RWPE2 (cell line): ENCODE measurements at regions not wholly inside any gene's neighbourhood (a gene's known extent, or its start where the extent isn't known, plus 50 kb on each side); places are given as distances from the start of the nearest gene placed in this dataset.

Source experiments
- ATAC-seq: fragments of 200-7000 bp; cut with Tn5 transposase; 3 replicates; pipeline ENCODE4 v1.9.1; 2021; ENCODE audit warnings: low read depth
- DNase-seq: peaks from one replicate; pipeline ENCODE4 v3.0.0-alpha.2; 2020; ENCODE audit warnings: low spot score
- H3K27ac ChIP-seq: fragments of 450-650 bp; 2 replicates; pipeline ENCODE4 v1.5.1; 2017; ENCODE audit warnings: mild to moderate bottlenecking; ENCODE audit not compliant: poor library complexity, severe bottlenecking
- H3K27me3 ChIP-seq: fragments of 250-450 bp; sonication (Bioruptor Pico); 2 replicates; pipeline ENCODE4 v1.5.1; 2021; ENCODE audit warnings: mild to moderate bottlenecking, moderate library complexity; ENCODE audit not compliant: insufficient read depth, poor library complexity, severe bottlenecking
- H3K36me3 ChIP-seq: fragments of 250-450 bp; sonication (Bioruptor Pico); 2 replicates; pipeline ENCODE4 v1.5.1; 2020; ENCODE audit warnings: low read depth, mild to moderate bottlenecking, moderate library complexity
- H3K4me1 ChIP-seq: fragments of 250-450 bp; sonication (Bioruptor Pico); 2 replicates; pipeline ENCODE4 v1.5.1; 2021; ENCODE audit warnings: mild to moderate bottlenecking, moderate library complexity; ENCODE audit not compliant: insufficient read depth, poor library complexity, severe bottlenecking
- H3K4me3 ChIP-seq: fragments of 250-450 bp; sonication (Bioruptor Pico); 2 replicates; pipeline ENCODE4 v1.5.1; 2021; ENCODE audit warnings: mild to moderate bottlenecking, moderate library complexity; ENCODE audit not compliant: severe bottlenecking
- H3K9me3 ChIP-seq: fragments of 250-450 bp; sonication (Bioruptor Pico); 2 replicates; pipeline ENCODE4 v1.5.1; 2021; ENCODE audit warnings: mild to moderate bottlenecking, moderate library complexity; ENCODE audit not compliant: severe bottlenecking
- CTCF ChIP-seq: fragments of 450-650 bp; IDR thresholded peaks from one replicate; pipeline ENCODE4 v1.5.1; 2017; ENCODE audit warnings: mild to moderate bottlenecking, moderate library complexity; ENCODE audit not compliant: poor library complexity, severe bottlenecking

GRCh38 chr4:54499308-54500074, 158.3 kb upstream of the KIT start:
- no peak for TF ChIP-seq CTCF
- H3K9me3 ChIP-seq = no peaks in the 10 kb centered on the region
- ATAC-seq (peak; percentile 52), DNase-seq (no peak)
- no peaks in the 10 kb centered on the region for H3K36me3 ChIP-seq
- H3K27me3 ChIP-seq = no peaks in the 10 kb centered on the region
- H3K27ac ChIP-seq = peak overlapping the region; percentile 65
- no peak overlapping the region for H3K4me3 ChIP-seq
- peaks cover 14% of the 10 kb centered on the region for H3K4me1 ChIP-seq

GRCh38 chr4:54505362-54505761, 152.4 kb upstream of the KIT start:
- H3K4me3 ChIP-seq = no peak overlapping the region
- peaks cover 4% of the 10 kb centered on the region for H3K9me3 ChIP-seq
- H3K27ac ChIP-seq = no peak overlapping the region
- H3K4me1 ChIP-seq = no peaks in the 10 kb centered on the region
- H3K27me3 ChIP-seq = no peaks in the 10 kb centered on the region
- no peaks in the 10 kb centered on the region for H3K36me3 ChIP-seq
- no peak for DNase-seq
- no peak for TF ChIP-seq CTCF
- no peak for ATAC-seq

DNA sequence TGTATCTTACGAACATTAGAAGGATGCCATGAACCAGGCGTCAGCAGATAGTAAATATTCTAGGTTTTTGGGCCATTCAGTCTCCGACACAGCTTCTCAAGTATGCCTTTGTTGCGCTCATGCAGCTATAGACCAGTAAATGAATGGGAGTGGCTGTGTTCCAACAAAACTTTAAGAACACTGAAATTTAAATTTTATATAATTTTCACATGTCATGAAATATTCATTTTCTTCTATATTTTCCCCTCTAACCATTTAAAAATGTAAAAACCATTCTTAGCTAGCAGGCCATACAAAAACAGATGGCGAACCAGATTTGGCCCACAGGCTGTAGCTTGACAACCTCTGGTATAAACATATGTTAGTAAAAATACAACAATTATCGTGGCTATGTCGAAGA, 151.8 kb upstream of the KIT start:
- Histone ChIP-seq H3K27ac (no peak overlapping the region), H3K4me3 (no peak overlapping the region), H3K4me1 (no peaks in the 10 kb centered on the region), H3K27me3 (no peaks in the 10 kb centered on the region), H3K9me3 (peaks cover 4% of the 10 kb centered on the region), H3K36me3 (no peaks in the 10 kb centered on the region)
- no peak for TF ChIP-seq CTCF
- DNase-seq (no peak), ATAC-seq (no peak)

- no peak for ATAC-seq
- H3K4me3 ChIP-seq = no peak overlapping the region
- no peak overlapping the region for H3K27ac ChIP-seq
- H3K27me3 ChIP-seq = no peaks in the 10 kb centered on the region
- H3K36me3 ChIP-seq = no peaks in the 10 kb centered on the region
- no peak for DNase-seq
- peaks cover 5% of the 10 kb centered on the region for H3K4me1 ChIP-seq
- TF ChIP-seq CTCF = no peak
- H3K9me3 ChIP-seq = peaks cover 4% of the 10 kb centered on the region
These were observed 148.7 kb upstream of the KIT start for GRCh38 chr4:54509057-54509456.

DNA sequence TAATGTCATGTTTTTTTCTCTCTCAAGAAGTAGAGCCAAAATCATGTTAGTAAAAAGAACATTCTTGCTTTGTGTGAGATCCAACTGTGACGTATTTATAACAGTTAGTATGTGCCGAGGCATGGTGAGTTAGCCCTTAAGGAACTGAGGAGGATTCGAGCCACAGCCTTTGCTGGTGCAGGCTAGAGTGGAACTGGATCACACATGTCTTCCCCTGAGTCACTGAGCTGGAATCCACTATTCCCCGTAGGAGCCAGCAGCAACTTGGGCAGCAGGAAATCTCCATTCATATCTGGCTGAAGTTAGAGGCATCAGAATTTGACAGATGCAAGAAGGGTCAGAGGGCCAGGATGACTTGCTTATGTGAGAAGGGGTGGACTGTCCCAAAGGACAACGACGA, 144.6 kb upstream of the KIT start:
- no peak for TF ChIP-seq CTCF
- ATAC-seq = peak; percentile 96
- DNase-seq = no peak

More for the DNA sequence above, 144.6 kb upstream of the KIT start:
- Histone ChIP-seq H3K27me3 (no peaks in the 10 kb centered on the region), H3K9me3 (no peaks in the 10 kb centered on the region), H3K4me3 (no peak overlapping the region), H3K27ac (peak overlapping the region; percentile 34), H3K4me1 (peaks cover 5% of the 10 kb centered on the region), H3K36me3 (no peaks in the 10 kb centered on the region)
